A549 (cell line): ENCODE measurements at regions not wholly inside any gene's neighbourhood (a gene's known extent, or its start where the extent isn't known, plus 50 kb on each side); places are given as distances from the start of the nearest gene placed in this dataset.

Experiments used
- CHD2 ChIP-seq: fragments of 150-350 bp; IDR thresholded peaks from 2 replicates; pipeline ENCODE4 v1.6.1; 2014; ENCODE audit warnings: low read length; ENCODE audit not compliant: partially characterized antibody
- EP300 ChIP-seq, 2 experiments: fragments of >200 bp; sonication (Bioruptor Twin); formaldehyde crosslinking; IDR thresholded peaks; 2 replicates in 1 of 2; 3 replicates in 1 of 2; pipeline ENCODE4 v1.6.1; 2016 to 2017
- HEYL ChIP-seq: fragments of 250-450 bp; sonication (Bioruptor Pico); IDR thresholded peaks from 2 replicates; pipeline ENCODE4 v1.8.0; 2021; ENCODE audit warnings: mild to moderate bottlenecking, moderate library complexity
- JUN ChIP-seq, 2 experiments: fragments of >200 bp; sonication (Bioruptor Twin); formaldehyde crosslinking; IDR thresholded peaks; 2 replicates in 1 of 2; 3 replicates in 1 of 2; pipeline ENCODE4 v1.6.1; 2016 to 2017
- MAFK ChIP-seq: fragments of 450-650 bp; IDR thresholded peaks from 2 replicates; pipeline ENCODE4 v1.6.1; 2014; ENCODE audit not compliant: partially characterized antibody
- NR3C1 ChIP-seq: fragments of >200 bp; sonication (Bioruptor Twin); formaldehyde crosslinking; IDR thresholded peaks from 3 replicates; pipeline ENCODE4 v1.6.1; 2017
- POLR2A ChIP-seq: IDR thresholded peaks from 2 replicates; pipeline ENCODE4 v1.6.1; 2012; ENCODE audit warnings: mild to moderate bottlenecking, low read length
- TF ChIP-seq, protein P1 (sequence below): fragments of >200 bp; sonication (Bioruptor Twin); formaldehyde crosslinking; IDR thresholded peaks from 3 replicates; pipeline ENCODE4 v1.5.1; 2016
- TF ChIP-seq, protein P2 (sequence below): fragments of 250-450 bp; sonication (Bioruptor Pico); IDR thresholded peaks from 2 replicates; pipeline ENCODE4 v1.5.0; 2021; ENCODE audit warnings: mild to moderate bottlenecking, moderate library complexity, borderline replicate concordance

DNA sequence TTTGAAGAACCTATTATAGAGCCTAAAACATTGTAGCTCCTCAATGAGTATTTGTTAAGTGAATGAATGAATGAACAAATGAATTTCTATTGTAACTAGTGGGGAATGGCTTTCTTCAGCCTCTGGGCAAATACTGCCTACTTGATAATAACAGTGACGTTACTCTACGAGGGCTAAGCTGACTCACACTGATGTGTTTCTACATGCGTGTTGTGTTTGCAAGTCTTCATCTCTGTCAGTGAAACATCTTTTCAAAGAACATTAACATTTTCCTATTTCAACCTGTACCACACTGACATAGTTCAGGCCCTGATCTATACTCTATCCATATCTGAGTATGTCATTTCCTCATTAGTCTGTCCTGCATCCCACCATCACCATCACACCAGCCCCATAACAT is 319.9 kb upstream of the ACVR2A start:
- no peak for TF ChIP-seq MAFK
- TF ChIP-seq JUN (IDR thresholded peaks at IDR 0.05), result no peak
- no peak for TF ChIP-seq POLR2A
- TF ChIP-seq, protein P1, sequence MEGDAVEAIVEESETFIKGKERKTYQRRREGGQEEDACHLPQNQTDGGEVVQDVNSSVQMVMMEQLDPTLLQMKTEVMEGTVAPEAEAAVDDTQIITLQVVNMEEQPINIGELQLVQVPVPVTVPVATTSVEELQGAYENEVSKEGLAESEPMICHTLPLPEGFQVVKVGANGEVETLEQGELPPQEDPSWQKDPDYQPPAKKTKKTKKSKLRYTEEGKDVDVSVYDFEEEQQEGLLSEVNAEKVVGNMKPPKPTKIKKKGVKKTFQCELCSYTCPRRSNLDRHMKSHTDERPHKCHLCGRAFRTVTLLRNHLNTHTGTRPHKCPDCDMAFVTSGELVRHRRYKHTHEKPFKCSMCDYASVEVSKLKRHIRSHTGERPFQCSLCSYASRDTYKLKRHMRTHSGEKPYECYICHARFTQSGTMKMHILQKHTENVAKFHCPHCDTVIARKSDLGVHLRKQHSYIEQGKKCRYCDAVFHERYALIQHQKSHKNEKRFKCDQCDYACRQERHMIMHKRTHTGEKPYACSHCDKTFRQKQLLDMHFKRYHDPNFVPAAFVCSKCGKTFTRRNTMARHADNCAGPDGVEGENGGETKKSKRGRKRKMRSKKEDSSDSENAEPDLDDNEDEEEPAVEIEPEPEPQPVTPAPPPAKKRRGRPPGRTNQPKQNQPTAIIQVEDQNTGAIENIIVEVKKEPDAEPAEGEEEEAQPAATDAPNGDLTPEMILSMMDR, result no peak
- no peak for TF ChIP-seq CHD2
- TF ChIP-seq, protein P2, sequence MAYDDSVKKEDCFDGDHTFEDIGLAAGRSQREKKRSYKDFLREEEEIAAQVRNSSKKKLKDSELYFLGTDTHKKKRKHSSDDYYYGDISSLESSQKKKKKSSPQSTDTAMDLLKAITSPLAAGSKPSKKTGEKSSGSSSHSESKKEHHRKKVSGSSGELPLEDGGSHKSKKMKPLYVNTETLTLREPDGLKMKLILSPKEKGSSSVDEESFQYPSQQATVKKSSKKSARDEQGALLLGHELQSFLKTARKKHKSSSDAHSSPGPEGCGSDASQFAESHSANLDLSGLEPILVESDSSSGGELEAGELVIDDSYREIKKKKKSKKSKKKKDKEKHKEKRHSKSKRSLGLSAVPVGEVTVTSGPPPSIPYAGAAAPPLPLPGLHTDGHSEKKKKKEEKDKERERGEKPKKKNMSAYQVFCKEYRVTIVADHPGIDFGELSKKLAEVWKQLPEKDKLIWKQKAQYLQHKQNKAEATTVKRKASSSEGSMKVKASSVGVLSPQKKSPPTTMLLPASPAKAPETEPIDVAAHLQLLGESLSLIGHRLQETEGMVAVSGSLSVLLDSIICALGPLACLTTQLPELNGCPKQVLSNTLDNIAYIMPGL, result no peak
- TF ChIP-seq EP300 (IDR thresholded peaks at IDR 0.05), result no peak
- TF ChIP-seq HEYL, result no peak
- TF ChIP-seq NR3C1, result no peak
